ENCODE measurements at regions not wholly inside any gene's neighbourhood (a gene's known extent, or its start where the extent isn't known, plus 50 kb on each side); places are given as distances from the start of the nearest gene placed in this dataset.

DNA sequence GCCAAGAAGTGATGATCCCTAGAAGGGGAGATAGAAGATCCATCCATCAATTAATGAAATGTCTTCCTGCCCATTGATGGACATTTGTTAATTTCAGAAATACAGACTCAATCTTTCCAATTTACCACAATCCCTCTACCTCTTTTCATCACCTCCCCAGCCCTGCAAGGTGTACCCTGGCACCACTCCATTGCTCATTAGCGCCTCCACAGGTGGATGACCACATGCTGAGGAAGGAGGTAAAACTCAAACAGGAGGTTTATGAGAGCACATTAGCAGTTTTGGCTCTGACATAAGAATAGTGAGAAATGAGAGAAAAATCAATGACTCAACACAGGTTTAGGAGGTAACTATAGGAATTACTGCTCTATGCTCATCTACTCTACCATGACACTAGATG lies 208.0 kb downstream of the C1D start:
- H4K20me1 ChIP-seq (ENCODE audit: insufficient read depth) = no peaks in the 10 kb centered on the region

DNA sequence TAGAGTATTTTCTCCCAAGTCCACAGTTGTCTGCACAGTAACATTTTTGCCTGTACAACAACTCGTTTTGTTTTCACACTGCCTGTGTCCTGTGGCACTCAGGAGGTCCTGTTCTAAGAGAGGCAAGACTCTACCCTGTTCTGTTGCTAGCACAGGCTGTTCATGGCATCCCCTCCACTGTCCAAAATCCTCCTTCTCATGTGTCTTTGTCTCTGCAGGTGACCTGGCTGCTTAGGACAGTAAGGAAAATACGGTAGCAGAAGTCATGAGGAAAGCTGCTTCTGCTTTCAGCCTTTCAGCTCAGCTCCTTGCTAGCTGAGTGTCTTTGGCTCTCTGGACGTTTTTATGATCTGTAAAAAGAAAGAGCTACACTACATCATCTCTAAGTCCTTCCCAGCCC lies 205.9 kb downstream of the C1D start:
- DNase-seq (ENCODE audit: low read depth, low spot score) (no peak), ATAC-seq (no peak)
- H2AFZ ChIP-seq (ENCODE audit: low read depth, low read length, poor library complexity, severe bottlenecking) = no peak overlapping the region
- H3K9me2 ChIP-seq (ENCODE audit: insufficient read depth) = no peaks in the 10 kb centered on the region
- ChIA-PET CTCF (no interaction called here), POLR2A (no interaction called here), RAD21 (ENCODE audit: low non-redundant PET in 1 of 2, low total read pairs in 2 of 2, uncharacterized antibody in 2 of 2, unreplicated experiment in 2 of 2) (no interaction called here)
- no peak overlapping the region for H3K27ac ChIP-seq (ENCODE audit: low read depth, low read length)
- no peak overlapping the region for H3K4me3 ChIP-seq (replicated peaks in 1 of 2; ENCODE audit: low read depth in 1 of 2, low read length in 2 of 2)
- intact Hi-C loops (cut with micrococcal nuclease) = no loop called here
- TF ChIP-seq EGR1 (IDR thresholded peaks at IDR 0.05; ENCODE audit: low read depth) = no peak
- TF ChIP-seq POLR2AphosphoS5 (IDR thresholded peaks at IDR 0.05; ENCODE audit: low read depth, low read length) = no peak
- TF ChIP-seq ZBTB33 (IDR thresholded peaks at IDR 0.05; ENCODE audit: extremely low read depth, insufficient replicate concordance, low read length) = no peak
- TF ChIP-seq POLR2A (IDR thresholded peaks at IDR 0.05; ENCODE audit: borderline replicate concordance, extremely low read depth, insufficient read depth, insufficient read length) = no peak
- no TSS peak for BruUV-seq (replicated peaks)
- H3K9me3 ChIP-seq (ENCODE audit: control insufficient read depth in 1 of 2, insufficient read depth in 1 of 2, low read depth in 1 of 2, low read length in 2 of 2) = no peaks in the 10 kb centered on the region
- no peaks in the 10 kb centered on the region for H3K36me3 ChIP-seq (ENCODE audit: control insufficient read depth in 1 of 2, insufficient read depth in 2 of 2, low read length in 2 of 2)
- no peak overlapping the region for H3K9ac ChIP-seq (ENCODE audit: low read length)
- no peaks in the 10 kb centered on the region for H3K4me1 ChIP-seq (ENCODE audit: control insufficient read depth in 1 of 2, insufficient read depth in 2 of 2, low read length in 2 of 2)
- no peak overlapping the region for H3K4me2 ChIP-seq (ENCODE audit: low read length)
- no peaks in the 10 kb centered on the region for H3K79me2 ChIP-seq (ENCODE audit: insufficient read depth, low read length)
- H3K27me3 ChIP-seq (ENCODE audit: insufficient read depth, low read length) = peaks cover 71% of the 10 kb centered on the region
- H4K20me1 ChIP-seq (ENCODE audit: insufficient read depth) = no peaks in the 10 kb centered on the region

More for the DNA sequence above, 208.0 kb downstream of the C1D start:
- H3K4me2 ChIP-seq (ENCODE audit: low read length) = no peak overlapping the region
- no peak overlapping the region for H3K4me3 ChIP-seq (replicated peaks in 1 of 2; ENCODE audit: low read depth in 1 of 2, low read length in 2 of 2)
- TF ChIP-seq POLR2AphosphoS5 (IDR thresholded peaks at IDR 0.05; ENCODE audit: low read depth, low read length) = no peak
- TF ChIP-seq, protein P1, sequence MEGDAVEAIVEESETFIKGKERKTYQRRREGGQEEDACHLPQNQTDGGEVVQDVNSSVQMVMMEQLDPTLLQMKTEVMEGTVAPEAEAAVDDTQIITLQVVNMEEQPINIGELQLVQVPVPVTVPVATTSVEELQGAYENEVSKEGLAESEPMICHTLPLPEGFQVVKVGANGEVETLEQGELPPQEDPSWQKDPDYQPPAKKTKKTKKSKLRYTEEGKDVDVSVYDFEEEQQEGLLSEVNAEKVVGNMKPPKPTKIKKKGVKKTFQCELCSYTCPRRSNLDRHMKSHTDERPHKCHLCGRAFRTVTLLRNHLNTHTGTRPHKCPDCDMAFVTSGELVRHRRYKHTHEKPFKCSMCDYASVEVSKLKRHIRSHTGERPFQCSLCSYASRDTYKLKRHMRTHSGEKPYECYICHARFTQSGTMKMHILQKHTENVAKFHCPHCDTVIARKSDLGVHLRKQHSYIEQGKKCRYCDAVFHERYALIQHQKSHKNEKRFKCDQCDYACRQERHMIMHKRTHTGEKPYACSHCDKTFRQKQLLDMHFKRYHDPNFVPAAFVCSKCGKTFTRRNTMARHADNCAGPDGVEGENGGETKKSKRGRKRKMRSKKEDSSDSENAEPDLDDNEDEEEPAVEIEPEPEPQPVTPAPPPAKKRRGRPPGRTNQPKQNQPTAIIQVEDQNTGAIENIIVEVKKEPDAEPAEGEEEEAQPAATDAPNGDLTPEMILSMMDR (IDR thresholded peaks at IDR 0.05 in 2 of 3, conservative IDR thresholded peaks at IDR 0.05 in 1 of 3; ENCODE audit: borderline replicate concordance in 1 of 3, insufficient read depth in 1 of 3, low read depth in 2 of 3, low read length in 2 of 3) = peak in 2 of 3 experiments; percentile 60 to 67; a peak in 4 of 6 replicates
- no peak for TF ChIP-seq FOSL1 (IDR thresholded peaks at IDR 0.05; ENCODE audit: low read depth)
- H2AFZ ChIP-seq (ENCODE audit: low read depth, low read length, poor library complexity, severe bottlenecking) = no peak overlapping the region
- H3K9ac ChIP-seq (ENCODE audit: low read length) = no peak overlapping the region
- no TSS peak for BruUV-seq (replicated peaks)
- ATAC-seq = 0 out of 2 replicates have a peak, but pooled peaks have one; percentile 47
- no peaks in the 10 kb centered on the region for H3K9me3 ChIP-seq (ENCODE audit: control insufficient read depth in 1 of 2, insufficient read depth in 1 of 2, low read depth in 1 of 2, low read length in 2 of 2)
- intact Hi-C loops (cut with micrococcal nuclease) = no loop called here
- peaks cover 74% of the 10 kb centered on the region for H3K27me3 ChIP-seq (ENCODE audit: insufficient read depth, low read length)
- H3K27ac ChIP-seq (ENCODE audit: low read depth, low read length) = no peak overlapping the region
- no peak for DNase-seq (ENCODE audit: low read depth, low spot score)
- no peaks in the 10 kb centered on the region for H3K36me3 ChIP-seq (ENCODE audit: control insufficient read depth in 1 of 2, insufficient read depth in 2 of 2, low read length in 2 of 2)
- H3K4me1 ChIP-seq (ENCODE audit: control insufficient read depth in 1 of 2, insufficient read depth in 2 of 2, low read length in 2 of 2) = no peaks in the 10 kb centered on the region
- H3K79me2 ChIP-seq (ENCODE audit: insufficient read depth, low read length) = no peaks in the 10 kb centered on the region
- ChIA-PET CTCF (interaction anchor here (1.4 kb wide), 1 partner anchor 8 kb away, joined by 3 read pairs; no protein-coding TSS in a partner anchor), POLR2A (no interaction called here), RAD21 (ENCODE audit: low non-redundant PET in 1 of 2, low total read pairs in 2 of 2, uncharacterized antibody in 2 of 2, unreplicated experiment in 2 of 2) (no interaction called here)
- no peaks in the 10 kb centered on the region for H3K9me2 ChIP-seq (ENCODE audit: insufficient read depth)

Measured in HCT116 (cell line).